Erythroblast (primary cell): ENCODE measurements at regions not wholly inside any gene's neighbourhood (a gene's known extent, or its start where the extent isn't known, plus 50 kb on each side); places are given as distances from the start of the nearest gene placed in this dataset.

ENCODE experiments used
- DNase-seq, 2 experiments: peaks; one replicate each; lab custom pipeline; 2025; lab: John Stamatoyannopoulos, UW
- GATA1 ChIP-seq: IDR thresholded peaks from 2 replicates; pipeline ENCODE4 v1.6.1; 2011; ENCODE audit warnings: low read depth, mild to moderate bottlenecking, control low read depth, low read length, moderate library complexity
- POLR2A ChIP-seq: IDR thresholded peaks from 2 replicates; pipeline ENCODE4 v1.6.1; 2011; ENCODE audit warnings: mild to moderate bottlenecking, low read length

DNA sequence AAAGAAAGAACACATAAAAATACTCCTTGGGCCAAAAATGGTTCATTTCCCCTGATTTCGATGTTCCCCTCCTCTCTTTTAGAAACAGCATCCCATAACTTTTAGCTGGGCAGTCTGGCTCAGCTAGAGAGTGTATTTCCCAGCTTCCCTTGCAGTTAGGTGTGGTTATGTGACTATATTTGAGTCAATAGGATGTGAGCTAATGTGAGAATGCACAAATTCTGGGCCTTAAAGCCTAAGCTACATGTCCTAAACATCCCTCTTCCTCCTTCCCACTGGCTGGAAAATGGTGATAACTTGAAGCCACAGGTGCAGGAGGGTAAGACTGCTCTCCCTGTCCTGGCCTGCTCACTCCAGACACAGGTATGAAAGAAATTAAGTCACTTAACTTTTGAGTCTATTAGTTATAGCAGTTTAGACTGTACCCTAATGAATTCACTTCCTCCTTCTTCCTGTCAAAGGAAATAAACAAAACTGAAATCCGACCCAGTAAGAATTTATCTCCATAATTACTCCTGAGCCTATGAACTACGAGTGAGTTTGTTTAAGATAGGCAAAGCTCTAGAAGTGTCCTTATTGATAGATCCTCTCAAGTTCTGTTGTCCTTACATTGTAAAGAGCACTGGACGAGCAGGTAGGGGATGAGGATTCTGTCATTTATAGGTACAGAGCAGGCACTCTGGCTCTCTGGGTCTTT lies 177.6 kb downstream of the MTX2 start:
- TF ChIP-seq GATA1: no peak
- TF ChIP-seq POLR2A: no peak

DNA sequence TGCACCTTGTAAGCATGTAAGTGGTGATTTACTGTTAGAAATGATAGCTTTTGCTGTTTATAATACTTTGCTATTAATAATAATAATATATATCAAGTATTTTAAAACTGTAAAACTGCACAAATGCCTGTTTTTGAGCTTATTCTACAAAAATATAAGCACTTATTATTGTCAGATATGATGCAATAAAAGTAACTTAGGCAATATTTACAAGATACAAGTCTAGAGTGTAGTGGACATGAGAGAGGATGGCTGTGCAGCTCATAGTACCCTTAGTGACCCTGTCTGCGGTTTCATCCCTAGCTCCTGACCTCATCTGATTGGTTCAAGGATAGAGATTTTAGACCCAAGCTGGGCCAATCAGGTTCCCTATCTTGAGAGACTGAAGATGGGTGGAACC lies 178.4 kb downstream of the MTX2 start:
- TF ChIP-seq GATA1: no peak
- TF ChIP-seq POLR2A: no peak
- no peak for DNase-seq

More for the DNA sequence above, 177.6 kb downstream of the MTX2 start:
- no peak for DNase-seq

DNA sequence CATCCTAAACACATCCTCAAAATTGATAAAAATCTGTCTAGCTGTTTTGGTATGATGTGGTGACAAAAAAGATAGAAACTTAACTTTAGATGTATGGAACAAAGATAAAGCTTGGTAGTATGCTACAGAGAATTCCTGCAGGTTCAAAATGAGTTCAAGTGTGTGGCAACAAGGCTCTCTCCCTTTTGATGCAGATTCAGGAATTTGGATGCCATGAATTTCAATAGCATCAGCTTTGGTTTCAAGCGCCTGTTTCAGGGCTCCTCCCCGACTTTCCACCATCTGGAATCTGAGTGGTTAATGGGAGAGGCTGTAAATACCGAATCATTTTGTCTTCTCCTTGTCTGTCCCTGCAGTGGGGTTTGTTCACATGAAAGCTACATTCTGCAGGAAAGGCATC lies 180.6 kb downstream of the MTX2 start:
- TF ChIP-seq POLR2A: no peak
- TF ChIP-seq GATA1: no peak
- DNase-seq: no peak

DNA sequence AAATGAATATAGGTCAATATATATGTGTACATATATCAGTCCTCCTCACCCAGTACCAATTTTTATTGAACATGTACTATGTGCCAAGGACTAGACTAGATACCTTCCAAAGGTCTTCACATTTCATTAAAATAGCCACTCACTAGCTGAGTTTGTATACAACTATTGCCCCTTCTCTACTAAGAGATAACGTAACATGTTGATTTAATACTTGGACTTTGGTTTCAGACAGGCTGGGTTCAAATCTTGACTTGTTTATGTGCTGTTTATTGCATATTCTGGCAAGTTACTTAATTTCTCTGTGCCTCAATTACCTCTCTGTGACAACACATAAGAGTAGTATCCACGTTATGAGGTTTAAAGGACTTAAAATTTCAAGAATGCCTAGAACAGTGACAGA lies 184.5 kb downstream of the MTX2 start:
- no peak for TF ChIP-seq POLR2A
- no peak for TF ChIP-seq GATA1
- DNase-seq: no peak

DNA sequence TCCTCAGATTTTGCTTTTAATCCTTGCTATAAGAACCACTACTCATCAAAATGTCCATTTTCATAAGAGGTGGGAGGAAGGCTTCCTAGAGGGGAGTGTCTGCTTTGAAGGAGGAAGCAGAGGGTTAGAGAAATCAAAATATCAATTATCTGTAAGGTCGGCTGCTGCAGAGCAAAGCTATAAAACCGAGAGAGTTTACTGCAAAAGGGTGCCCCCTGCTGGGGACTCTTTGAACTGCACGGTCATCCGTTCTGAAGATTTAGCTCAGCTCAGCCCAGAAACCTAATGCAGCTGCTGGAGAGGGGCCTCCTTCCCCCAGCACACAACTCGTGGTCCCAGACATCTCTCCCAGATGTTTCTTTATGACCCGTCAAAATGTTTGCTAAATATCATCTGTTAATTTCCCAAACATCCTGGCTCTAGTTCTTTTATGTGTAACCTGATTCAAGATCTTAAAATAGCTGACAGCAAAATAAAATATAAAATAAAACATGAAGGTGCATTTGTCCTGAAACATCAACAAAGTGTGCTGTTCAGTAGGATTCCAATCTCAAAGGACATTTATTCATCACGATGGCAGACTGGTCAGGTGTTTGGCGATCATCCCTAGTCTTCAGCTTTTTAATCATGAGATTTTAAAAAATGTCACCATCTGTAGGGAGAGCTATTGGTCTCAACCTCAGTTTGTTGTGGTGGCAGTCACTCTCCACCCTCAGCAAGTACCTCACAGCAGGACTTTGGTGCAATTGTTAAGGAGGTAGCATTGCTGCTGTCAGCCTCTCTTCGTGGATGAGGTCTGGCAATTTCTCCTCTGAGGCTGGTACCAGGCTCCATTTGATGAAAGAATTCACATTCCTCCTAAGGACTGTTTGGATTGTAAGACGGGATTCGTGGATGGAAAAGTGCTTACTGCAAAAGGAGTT lies 185.9 kb downstream of the MTX2 start:
- DNase-seq: peak; percentile 52 to 76
- TF ChIP-seq GATA1 (no peak), POLR2A (no peak)

DNA sequence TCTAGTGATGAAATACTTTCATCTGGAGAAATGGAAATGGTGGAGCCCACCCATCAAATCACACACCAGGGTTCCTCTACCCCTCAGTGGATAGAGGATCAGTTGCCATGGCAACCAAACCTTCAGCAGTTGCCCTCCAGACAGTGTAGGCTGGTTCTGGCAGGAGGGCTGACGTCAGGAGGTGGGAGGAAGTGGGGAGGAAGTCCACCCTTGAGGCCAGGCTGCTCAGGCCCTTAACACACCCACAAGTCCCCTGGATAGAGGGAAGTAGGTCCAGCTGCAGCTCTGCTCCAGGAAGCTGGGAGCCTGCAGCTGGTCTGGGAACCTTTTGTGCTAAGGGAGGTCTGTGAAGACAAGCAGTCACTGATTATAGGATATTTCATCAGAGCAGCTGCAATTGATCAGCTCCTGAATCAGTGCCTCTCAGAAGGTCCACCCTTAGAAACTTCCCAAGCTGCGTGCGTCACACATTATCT lies 186.6 kb downstream of the MTX2 start:
- DNase-seq: no peak
- TF ChIP-seq GATA1: no peak
- TF ChIP-seq POLR2A: no peak

DNA sequence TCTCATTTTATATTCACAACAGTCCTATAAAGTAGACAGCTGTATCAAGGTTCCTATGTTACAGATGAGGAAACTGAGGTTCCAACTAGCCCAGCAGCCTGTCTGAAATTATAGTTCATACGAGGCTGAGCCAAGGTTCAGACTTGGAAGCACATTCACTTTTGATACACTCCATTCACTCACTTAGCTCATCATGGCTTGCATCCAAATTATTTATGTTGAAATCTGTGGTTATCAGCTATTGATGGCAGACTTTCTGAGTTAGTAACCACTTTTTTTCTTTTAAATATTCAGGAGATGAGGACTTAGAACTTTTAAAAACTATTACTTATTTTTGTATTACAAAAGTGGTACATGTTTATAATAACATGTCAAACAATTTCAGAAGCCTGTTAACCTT lies 188.2 kb downstream of the MTX2 start:
- no peak for TF ChIP-seq POLR2A
- no peak for DNase-seq

DNA sequence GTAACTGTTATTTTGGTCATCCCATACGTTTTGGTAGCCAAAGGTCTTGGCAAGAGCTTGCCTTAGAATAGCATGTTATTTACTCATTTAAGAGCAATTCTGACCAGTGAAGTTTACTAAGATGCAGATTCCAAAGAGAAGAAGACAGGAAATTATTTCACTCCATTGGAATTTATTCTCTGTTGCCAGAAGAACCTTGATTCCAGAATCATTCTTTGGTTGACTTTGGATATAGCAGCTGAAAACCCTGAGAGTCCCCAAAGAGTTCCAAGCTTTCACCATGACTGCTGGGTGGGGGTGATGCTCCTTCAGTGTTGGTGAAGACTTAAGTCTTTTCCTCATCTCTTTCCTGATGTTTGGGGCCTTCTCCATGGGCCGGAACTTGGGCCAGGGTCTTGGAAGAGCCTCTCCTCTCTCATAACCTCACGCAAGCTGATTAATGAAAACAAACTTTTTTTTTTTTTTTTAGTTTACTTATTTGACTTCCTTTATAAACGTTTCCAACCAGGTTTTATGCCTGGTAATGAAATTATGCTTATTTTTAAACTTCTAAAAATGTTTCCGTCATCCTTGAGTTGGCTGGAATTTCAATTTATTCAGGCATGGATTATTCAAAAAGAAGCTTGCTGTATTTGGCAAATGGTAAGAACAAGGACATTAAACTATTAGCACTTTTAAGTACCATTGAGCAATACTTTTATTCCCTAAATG lies 192.0 kb downstream of the MTX2 start:
- DNase-seq: no peak
- TF ChIP-seq POLR2A: no peak
- TF ChIP-seq GATA1: no peak

DNA sequence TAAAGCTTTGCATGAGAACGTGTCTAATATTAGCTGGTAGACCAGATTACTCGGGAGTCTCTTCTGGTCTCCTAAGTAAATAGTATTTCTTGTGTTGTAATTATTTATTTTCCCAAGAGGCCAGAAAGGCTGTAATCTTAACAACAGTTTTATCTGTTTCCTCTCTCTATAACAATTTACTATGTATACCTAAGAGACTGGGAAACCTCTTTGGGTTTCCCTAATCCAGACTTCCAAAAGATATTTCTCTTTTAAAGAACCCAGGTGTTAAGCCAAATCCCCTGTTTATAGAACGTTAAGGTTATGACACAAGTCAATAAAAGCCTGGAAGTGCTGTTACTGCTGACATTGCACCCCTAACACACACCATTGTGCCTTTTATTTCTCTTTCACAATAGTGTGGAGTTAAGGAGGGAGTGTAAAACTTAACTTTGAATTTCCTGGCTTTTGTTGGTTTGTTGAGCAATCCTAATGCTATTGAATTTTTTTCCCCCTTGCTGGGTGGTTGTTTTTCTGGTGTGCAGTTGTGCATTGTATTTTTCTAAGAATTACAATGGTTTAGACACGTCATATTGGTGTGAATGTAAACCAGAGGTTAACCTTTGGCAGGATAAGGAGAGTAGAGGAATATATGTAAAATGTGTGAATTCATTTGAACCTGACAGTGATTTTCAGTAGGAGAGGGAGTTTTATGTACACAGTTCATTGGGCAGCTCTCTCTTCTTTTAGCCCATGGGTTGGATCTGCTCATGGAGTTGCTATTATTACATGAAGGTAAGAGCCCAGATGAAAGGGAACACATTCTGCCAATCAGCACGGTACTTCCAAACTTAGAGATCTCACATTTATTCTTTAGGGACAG lies 192.8 kb downstream of the MTX2 start:
- no peak for DNase-seq
- no peak for TF ChIP-seq GATA1
- TF ChIP-seq POLR2A: no peak

DNA sequence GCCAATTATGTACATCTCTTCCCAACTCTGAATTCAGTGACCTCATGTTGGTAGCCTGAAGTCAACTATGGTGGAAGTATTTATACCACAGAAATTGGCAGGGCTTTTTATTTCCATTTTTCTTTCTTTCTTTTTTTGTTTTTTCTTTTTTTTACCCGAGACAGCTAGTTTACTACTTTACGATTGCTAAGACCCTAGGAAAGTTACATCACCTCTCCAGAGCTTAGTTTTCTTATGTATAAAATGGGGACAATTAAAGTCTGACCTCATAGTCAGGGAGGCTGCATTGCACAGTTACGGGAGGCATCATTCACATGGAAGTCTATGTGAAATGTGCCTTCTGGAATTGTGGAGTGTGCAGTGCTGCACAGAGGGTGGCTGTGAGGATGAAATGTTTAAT lies 194.3 kb downstream of the MTX2 start:
- DNase-seq: no peak
- TF ChIP-seq GATA1 (no peak), POLR2A (no peak)

DNA sequence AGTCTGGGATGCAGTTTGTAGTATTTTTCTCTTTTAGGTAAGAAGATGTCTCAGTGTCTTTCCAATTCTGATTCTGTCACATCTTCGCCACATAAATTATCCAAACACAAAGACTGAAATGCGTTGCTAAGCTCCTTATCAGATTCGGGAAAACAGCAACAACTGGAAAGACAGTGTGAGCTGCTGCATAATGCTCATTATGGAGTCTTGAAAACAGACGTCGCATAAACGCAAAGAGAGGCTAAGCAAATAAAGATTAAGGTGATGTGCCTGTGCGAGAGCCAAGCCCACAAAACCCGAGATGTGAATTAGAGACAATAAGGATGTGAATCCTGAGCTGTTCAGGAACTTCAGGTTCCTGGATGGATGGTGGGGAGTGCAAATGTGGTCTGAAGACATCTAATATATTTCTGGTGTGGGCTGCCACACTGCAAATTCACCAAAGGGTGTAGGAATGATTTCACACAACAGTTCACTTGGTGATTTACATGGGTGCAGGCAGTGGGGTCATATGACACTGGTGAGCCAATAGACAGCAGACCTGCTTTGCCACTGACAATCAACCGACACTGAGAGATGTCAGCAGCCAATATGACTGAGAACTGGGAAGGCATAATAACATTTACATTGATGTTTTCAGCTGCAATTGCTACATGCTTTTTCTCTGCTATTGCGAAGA lies 195.8 kb downstream of the MTX2 start:
- TF ChIP-seq GATA1: no peak
- no peak for TF ChIP-seq POLR2A

DNA sequence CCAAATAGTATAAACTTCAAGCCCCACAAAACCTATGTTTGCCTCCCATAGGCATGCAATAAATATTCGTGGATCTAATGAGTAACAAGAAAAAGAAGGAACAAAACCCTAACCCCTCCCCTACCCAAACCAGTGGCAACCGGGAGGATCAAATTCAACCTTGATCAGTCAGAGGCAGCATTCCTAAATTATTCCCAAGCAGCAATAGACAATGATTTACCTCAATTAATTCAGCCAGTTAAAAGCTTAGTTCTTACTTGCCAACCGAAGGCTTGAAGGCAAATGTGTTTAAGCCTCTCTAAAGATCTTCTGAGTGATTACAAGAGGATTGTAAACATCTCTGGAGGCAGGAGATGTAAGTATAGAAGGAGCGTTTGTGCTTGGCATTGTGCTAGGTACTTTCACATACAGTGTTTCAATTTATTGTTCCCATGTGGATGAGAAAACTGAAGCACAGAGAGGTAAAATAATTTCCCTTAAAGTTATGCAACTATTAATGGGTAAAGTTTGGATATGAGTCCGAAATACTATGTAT lies 197.7 kb downstream of the MTX2 start:
- no peak for DNase-seq

More for the DNA sequence above, 195.8 kb downstream of the MTX2 start:
- no peak for DNase-seq

More for the DNA sequence above, 197.7 kb downstream of the MTX2 start:
- TF ChIP-seq GATA1 (no peak), POLR2A (no peak)
